ENCODE measurements at regions not wholly inside any gene's neighbourhood (a gene's known extent, or its start where the extent isn't known, plus 50 kb on each side); places are given as distances from the start of the nearest gene placed in this dataset.

DNA sequence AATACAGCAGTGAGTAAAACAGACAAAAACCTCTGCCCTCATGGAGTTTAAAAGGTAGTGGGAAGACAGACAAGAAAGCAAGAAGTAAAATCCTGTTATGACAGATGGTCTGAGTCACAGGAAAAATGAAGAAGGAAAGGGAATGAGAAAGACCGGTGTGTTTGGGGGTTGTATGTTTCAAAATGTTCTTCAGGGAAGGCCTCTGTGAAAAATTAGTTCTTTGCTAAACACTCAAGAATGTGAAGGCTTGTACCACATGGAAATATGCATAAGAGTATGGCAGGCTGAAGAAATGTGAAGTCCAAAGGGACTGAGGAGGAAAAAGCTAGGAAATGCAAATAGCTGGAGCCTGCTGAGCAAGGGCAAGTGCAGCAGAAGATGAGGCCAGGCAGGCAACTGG lies 315.9 kb upstream of the SEMA3A start:
- TF ChIP-seq EZH2phosphoT487 (IDR thresholded peaks at IDR 0.05; ENCODE audit: borderline replicate concordance, low read length): no peak
- ChIA-PET POLR2A (ENCODE audit: unreplicated experiment) (no interaction called here), CTCF (no interaction called here)
- no peak overlapping the region for H2AFZ ChIP-seq (ENCODE audit: low read length)
- no TSS peak for BruUV-seq (replicated peaks)
- H3K27me3 ChIP-seq (ENCODE audit: low read length): no peaks in the 10 kb centered on the region
- H3F3A ChIP-seq (ENCODE audit: low read length, unreplicated experiment): no peaks in the 10 kb centered on the region
- DNase-seq: no peak
- ATAC-seq: no peak
- no peaks in the 10 kb centered on the region for H3K79me2 ChIP-seq (ENCODE audit: low read length)
- H3K9ac ChIP-seq (ENCODE audit: low read length): no peak overlapping the region
- H3K4me2 ChIP-seq (ENCODE audit: low read length): no peak overlapping the region
- H3K36me3 ChIP-seq (ENCODE audit: low read depth, low read length): no peaks in the 10 kb centered on the region
- no peak overlapping the region for H3K27ac ChIP-seq (ENCODE audit: low read length)
- H3K9me2 ChIP-seq (replicated peaks; ENCODE audit: low read length): no peaks in the 10 kb centered on the region
- H4K20me1 ChIP-seq (ENCODE audit: low read length): no peaks in the 10 kb centered on the region
- no peaks in the 10 kb centered on the region for H3K9me3 ChIP-seq (ENCODE audit: low read length)
- no peak overlapping the region for H3K4me3 ChIP-seq (ENCODE audit: low read length)
- intact Hi-C loops (cut with micrococcal nuclease): no loop called here
- peaks cover 9% of the 10 kb centered on the region for H3K4me1 ChIP-seq (ENCODE audit: insufficient read depth, low read length)

DNA sequence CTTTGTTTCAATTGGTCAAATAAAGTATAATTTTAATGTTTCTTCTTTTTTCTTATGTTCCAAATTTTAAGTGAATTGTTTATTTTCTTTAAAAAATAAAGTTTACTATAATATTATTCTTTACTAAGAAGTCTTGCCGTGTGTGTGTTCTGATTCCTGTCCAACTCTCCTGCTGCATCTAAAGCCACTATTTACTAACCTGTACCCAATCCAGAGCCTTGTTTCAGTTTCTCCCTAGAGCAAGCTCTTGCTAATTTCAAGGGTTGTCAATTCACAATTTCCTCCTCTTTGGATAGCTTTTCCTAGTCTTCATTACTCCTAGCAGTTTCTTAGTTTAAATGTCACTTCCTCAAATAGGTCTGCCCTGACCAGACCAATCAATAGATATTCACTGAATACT lies 314.9 kb upstream of the SEMA3A start:
- DNase-seq: no peak
- Histone ChIP-seq H2AFZ (ENCODE audit: low read length) (no peak overlapping the region), H3K9me3 (ENCODE audit: low read length) (no peaks in the 10 kb centered on the region), H3F3A (ENCODE audit: low read length, unreplicated experiment) (no peaks in the 10 kb centered on the region), H3K9me2 (replicated peaks; ENCODE audit: low read length) (no peaks in the 10 kb centered on the region), H3K4me3 (ENCODE audit: low read length) (no peak overlapping the region), H3K4me1 (ENCODE audit: insufficient read depth, low read length) (peaks cover 9% of the 10 kb centered on the region), H3K9ac (ENCODE audit: low read length) (no peak overlapping the region), H3K27ac (ENCODE audit: low read length) (no peak overlapping the region), H3K79me2 (ENCODE audit: low read length) (no peaks in the 10 kb centered on the region), H3K4me2 (ENCODE audit: low read length) (no peak overlapping the region), H3K36me3 (ENCODE audit: low read depth, low read length) (no peaks in the 10 kb centered on the region), H4K20me1 (ENCODE audit: low read length) (no peaks in the 10 kb centered on the region), H3K27me3 (ENCODE audit: low read length) (no peaks in the 10 kb centered on the region)
- CTCF ChIA-PET: no interaction called here
- POLR2A ChIA-PET (ENCODE audit: unreplicated experiment): no interaction called here
- ATAC-seq: no peak
- no TSS peak for BruUV-seq (replicated peaks)
- intact Hi-C loops (cut with micrococcal nuclease): no loop called here
- TF ChIP-seq, protein P1, sequence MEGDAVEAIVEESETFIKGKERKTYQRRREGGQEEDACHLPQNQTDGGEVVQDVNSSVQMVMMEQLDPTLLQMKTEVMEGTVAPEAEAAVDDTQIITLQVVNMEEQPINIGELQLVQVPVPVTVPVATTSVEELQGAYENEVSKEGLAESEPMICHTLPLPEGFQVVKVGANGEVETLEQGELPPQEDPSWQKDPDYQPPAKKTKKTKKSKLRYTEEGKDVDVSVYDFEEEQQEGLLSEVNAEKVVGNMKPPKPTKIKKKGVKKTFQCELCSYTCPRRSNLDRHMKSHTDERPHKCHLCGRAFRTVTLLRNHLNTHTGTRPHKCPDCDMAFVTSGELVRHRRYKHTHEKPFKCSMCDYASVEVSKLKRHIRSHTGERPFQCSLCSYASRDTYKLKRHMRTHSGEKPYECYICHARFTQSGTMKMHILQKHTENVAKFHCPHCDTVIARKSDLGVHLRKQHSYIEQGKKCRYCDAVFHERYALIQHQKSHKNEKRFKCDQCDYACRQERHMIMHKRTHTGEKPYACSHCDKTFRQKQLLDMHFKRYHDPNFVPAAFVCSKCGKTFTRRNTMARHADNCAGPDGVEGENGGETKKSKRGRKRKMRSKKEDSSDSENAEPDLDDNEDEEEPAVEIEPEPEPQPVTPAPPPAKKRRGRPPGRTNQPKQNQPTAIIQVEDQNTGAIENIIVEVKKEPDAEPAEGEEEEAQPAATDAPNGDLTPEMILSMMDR (conservative IDR thresholded peaks at IDR 0.05; ENCODE audit: low read depth, low read length): no peak
- TF ChIP-seq EZH2phosphoT487 (IDR thresholded peaks at IDR 0.05; ENCODE audit: borderline replicate concordance, low read length) (no peak), EZH2 (IDR thresholded peaks at IDR 0.05; ENCODE audit: low read length, unreplicated experiment) (no peak)

DNA sequence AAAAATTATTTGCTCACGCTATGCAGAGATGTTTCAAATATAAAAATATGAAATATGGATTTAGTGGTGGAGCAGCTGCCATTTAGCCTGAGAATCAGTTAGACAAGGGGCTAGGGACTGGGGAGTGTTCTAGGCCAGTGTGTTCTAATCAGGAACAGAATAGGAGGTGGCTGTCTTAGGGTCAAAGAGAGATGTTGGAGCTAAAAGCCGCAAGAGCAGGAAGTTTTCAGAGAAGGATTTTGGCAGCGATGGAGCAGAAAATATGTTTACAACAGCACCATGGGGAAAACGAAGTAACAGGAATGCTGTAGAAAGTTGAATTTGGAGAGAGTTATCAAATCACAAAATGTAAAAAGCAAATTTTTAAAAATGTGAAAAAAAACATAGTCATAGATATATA lies 314.0 kb upstream of the SEMA3A start:
- H3K4me1 ChIP-seq (ENCODE audit: insufficient read depth, low read length): peaks cover 9% of the 10 kb centered on the region
- no peaks in the 10 kb centered on the region for H3F3A ChIP-seq (ENCODE audit: low read length, unreplicated experiment)
- ATAC-seq: no peak
- CTCF ChIA-PET: no interaction called here
- intact Hi-C loops (cut with micrococcal nuclease): no loop called here
- BruUV-seq (replicated peaks): no TSS peak
- no peak overlapping the region for H3K9ac ChIP-seq (ENCODE audit: low read length)
- no peaks in the 10 kb centered on the region for H3K9me3 ChIP-seq (ENCODE audit: low read length)
- H3K27ac ChIP-seq (ENCODE audit: low read length): no peak overlapping the region
- no peak overlapping the region for H3K4me3 ChIP-seq (ENCODE audit: low read length)
- no peaks in the 10 kb centered on the region for H3K9me2 ChIP-seq (replicated peaks; ENCODE audit: low read length)
- no peak for DNase-seq
- H3K36me3 ChIP-seq (ENCODE audit: low read depth, low read length): no peaks in the 10 kb centered on the region
- no peak overlapping the region for H2AFZ ChIP-seq (ENCODE audit: low read length)
- H4K20me1 ChIP-seq (ENCODE audit: low read length): no peaks in the 10 kb centered on the region
- no peak overlapping the region for H3K4me2 ChIP-seq (ENCODE audit: low read length)
- no peak for TF ChIP-seq EZH2 (IDR thresholded peaks at IDR 0.05; ENCODE audit: low read length, unreplicated experiment)
- TF ChIP-seq, protein P1 (conservative IDR thresholded peaks at IDR 0.05; ENCODE audit: low read depth, low read length): no peak
- no peak for TF ChIP-seq EZH2phosphoT487 (IDR thresholded peaks at IDR 0.05; ENCODE audit: borderline replicate concordance, low read length)
- H3K27me3 ChIP-seq (ENCODE audit: low read length): no peaks in the 10 kb centered on the region
- POLR2A ChIA-PET (ENCODE audit: unreplicated experiment): no interaction called here
- no peaks in the 10 kb centered on the region for H3K79me2 ChIP-seq (ENCODE audit: low read length)

Measured in PC-3 (cell line).